Smooth muscle cell (in vitro differentiated cells): ENCODE measurements at regions not wholly inside any gene's neighbourhood (a gene's known extent, or its start where the extent isn't known, plus 50 kb on each side); places are given as distances from the start of the nearest gene placed in this dataset.

Experiments
- DNase-seq: peaks from one replicate; lab custom pipeline; 2025; ENCODE audit not compliant: unreplicated experiment; lab: John Stamatoyannopoulos, UW
- H2AFZ ChIP-seq: fragments of 200-600 bp; sonication (generic); 2 replicates; pipeline ENCODE4 v1.6.0; 2016; ENCODE audit warnings: antibody characterized with exemption, low read depth, mild to moderate bottlenecking
- H3F3A ChIP-seq: fragments of 200-600 bp; sonication (generic); 2 replicates; pipeline ENCODE4 v1.6.0; 2017; ENCODE audit warnings: antibody characterized with exemption, low read depth
- H3K27ac ChIP-seq: fragments of 200-600 bp; sonication (generic); 2 replicates; pipeline ENCODE4 v1.5.1; 2016; ENCODE audit warnings: low read depth, mild to moderate bottlenecking
- H3K27me3 ChIP-seq: fragments of 200-600 bp; sonication (generic); 2 replicates; pipeline ENCODE4 v1.6.1; 2016; ENCODE audit warnings: low read depth, mild to moderate bottlenecking
- H3K36me3 ChIP-seq: fragments of 200-600 bp; sonication (generic); 2 replicates; pipeline ENCODE4 v1.5.1; 2016; ENCODE audit warnings: low read depth
- H3K4me1 ChIP-seq: fragments of 200-600 bp; sonication (generic); 2 replicates; pipeline ENCODE4 v1.5.1; 2016; ENCODE audit warnings: low read depth
- H3K4me2 ChIP-seq: fragments of 200-600 bp; sonication (generic); 2 replicates; pipeline ENCODE4 v1.6.0; 2016; ENCODE audit warnings: mild to moderate bottlenecking
- H3K4me3 ChIP-seq: fragments of 200-600 bp; sonication (generic); 2 replicates; pipeline ENCODE4 v1.5.1; 2016; ENCODE audit warnings: mild to moderate bottlenecking
- H3K79me2 ChIP-seq: fragments of 200-600 bp; sonication (generic); 2 replicates; pipeline ENCODE4 v1.6.0; 2016; ENCODE audit warnings: low read depth, mild to moderate bottlenecking
- H3K9ac ChIP-seq: fragments of 200-600 bp; sonication (generic); 2 replicates; pipeline ENCODE4 v1.6.0; 2016; ENCODE audit warnings: low read depth
- H3K9me3 ChIP-seq: fragments of 200-600 bp; sonication (generic); replicated peaks from 2 replicates; pipeline ENCODE4 v1.5.1; 2016; ENCODE audit warnings: low read depth
- H4K20me1 ChIP-seq: fragments of 200-600 bp; sonication (generic); 2 replicates; pipeline ENCODE4 v1.6.0; 2016; ENCODE audit warnings: low read depth
- WGBS: methylation state at CpG from one replicate; pipeline ENCODE4 v1.1.7; 2016; ENCODE audit warnings: low lambda C conversion rate; 5-methylcytosine and 5-hydroxymethylcytosine counted together
- TF ChIP-seq, protein P1 (sequence below): fragments of 200-600 bp; sonication (generic); IDR thresholded peaks from 2 replicates; pipeline ENCODE4 v1.5.1; 2017; ENCODE audit warnings: borderline replicate concordance, mild to moderate bottlenecking, antibody characterized with exemption; ENCODE audit not compliant: insufficient read depth, poor library complexity, severe bottlenecking

DNA sequence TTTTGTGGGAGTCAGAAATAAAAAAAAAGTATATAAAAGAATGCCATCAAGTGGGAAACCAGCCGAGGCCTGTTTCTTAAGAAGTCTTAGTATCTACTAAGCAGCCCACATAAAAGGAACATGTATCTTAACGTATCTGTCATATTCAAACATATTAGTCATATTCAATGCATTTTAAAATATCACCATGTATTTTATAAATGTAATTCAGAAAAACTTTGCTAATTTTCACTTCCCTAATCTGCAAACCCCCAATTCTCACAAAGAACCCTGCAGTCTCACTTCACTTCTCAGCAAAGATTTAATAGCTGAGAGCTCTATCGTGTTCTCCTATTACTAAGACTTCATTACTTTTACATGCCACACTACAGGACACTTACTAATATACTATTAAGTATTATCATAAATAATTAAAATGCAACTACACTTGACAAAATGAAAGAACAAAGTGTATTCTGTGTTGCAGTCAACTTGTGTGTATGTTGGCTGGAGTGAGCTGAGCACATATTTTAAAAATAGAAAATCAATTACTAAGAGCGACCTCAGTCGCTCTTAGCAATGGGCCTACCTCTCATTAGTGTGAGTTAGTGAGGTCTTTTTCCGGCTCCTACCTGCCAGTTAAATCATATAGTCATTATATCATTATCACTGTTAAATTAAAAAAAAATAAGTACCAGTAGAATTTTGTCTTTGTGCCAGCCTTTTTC, 484.3 kb downstream of the LMO4 start:
- TF ChIP-seq, protein P1, sequence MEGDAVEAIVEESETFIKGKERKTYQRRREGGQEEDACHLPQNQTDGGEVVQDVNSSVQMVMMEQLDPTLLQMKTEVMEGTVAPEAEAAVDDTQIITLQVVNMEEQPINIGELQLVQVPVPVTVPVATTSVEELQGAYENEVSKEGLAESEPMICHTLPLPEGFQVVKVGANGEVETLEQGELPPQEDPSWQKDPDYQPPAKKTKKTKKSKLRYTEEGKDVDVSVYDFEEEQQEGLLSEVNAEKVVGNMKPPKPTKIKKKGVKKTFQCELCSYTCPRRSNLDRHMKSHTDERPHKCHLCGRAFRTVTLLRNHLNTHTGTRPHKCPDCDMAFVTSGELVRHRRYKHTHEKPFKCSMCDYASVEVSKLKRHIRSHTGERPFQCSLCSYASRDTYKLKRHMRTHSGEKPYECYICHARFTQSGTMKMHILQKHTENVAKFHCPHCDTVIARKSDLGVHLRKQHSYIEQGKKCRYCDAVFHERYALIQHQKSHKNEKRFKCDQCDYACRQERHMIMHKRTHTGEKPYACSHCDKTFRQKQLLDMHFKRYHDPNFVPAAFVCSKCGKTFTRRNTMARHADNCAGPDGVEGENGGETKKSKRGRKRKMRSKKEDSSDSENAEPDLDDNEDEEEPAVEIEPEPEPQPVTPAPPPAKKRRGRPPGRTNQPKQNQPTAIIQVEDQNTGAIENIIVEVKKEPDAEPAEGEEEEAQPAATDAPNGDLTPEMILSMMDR: no peak
- no peaks in the 10 kb centered on the region for H3K9me3 ChIP-seq
- H3K27me3 ChIP-seq: no peaks in the 10 kb centered on the region
- H3K79me2 ChIP-seq: no peaks in the 10 kb centered on the region
- H3K4me3 ChIP-seq: no peak overlapping the region
- H3F3A ChIP-seq: no peaks in the 10 kb centered on the region
- peaks cover 11% of the 10 kb centered on the region for H3K4me1 ChIP-seq
- no peak overlapping the region for H3K9ac ChIP-seq
- H4K20me1 ChIP-seq: no peaks in the 10 kb centered on the region
- no peak overlapping the region for H3K4me2 ChIP-seq
- H2AFZ ChIP-seq: no peak overlapping the region
- no peak overlapping the region for H3K27ac ChIP-seq
- WGBS: 82% methylated on average over 6 of the region's 6 CpGs
- H3K36me3 ChIP-seq: no peaks in the 10 kb centered on the region
- no peak for DNase-seq

DNA sequence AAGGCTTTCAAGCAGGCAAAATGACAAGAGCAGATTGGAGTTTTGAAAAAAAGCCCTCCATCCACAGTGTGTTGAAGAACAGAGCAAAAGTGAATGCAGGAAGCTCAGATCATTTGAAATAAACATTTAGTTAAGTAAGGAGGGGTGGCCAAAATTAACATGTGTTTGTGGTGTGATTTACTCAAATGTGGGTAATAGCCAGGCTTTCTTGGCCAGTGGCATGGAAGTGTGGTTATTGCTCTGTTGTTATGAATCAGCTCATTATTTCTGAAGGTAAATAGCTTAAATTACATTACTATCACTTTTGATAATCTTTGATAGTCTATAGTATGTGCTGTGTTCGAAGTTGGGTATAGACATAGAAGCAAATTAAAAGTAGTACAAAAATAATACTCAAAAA, 485.9 kb downstream of the LMO4 start:
- no peaks in the 10 kb centered on the region for H3K79me2 ChIP-seq

DNA sequence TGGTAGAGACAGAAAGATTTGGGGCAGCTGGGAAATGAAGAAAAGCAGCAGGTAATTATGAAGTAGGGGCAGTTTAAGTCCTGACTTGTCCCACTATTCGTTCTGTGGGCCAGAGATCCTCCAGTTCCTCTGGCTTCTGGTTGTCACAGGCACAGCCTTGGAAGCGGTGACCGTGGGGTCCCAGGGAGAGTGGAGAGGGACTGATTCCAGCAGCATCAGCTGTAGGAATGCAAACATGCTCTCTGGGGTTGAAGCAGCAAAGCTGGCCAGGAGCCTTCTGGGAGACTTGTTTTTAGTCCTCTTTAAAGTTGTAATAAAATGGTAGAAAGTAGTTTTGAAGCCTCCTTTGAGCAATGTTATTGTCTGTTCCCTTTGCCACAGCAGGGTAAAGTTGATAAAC, 488.0 kb downstream of the LMO4 start:
- Histone ChIP-seq H3K27me3 (no peaks in the 10 kb centered on the region), H3K79me2 (no peaks in the 10 kb centered on the region), H3F3A (no peaks in the 10 kb centered on the region), H3K36me3 (no peaks in the 10 kb centered on the region), H2AFZ (peak overlapping the region; percentile 34), H3K4me1 (peaks cover 22% of the 10 kb centered on the region), H3K9ac (no peak overlapping the region), H3K27ac (peak overlapping the region; percentile 75), H3K4me3 (no peak overlapping the region), H4K20me1 (no peaks in the 10 kb centered on the region), H3K9me3 (no peaks in the 10 kb centered on the region), H3K4me2 (peak overlapping the region; percentile 44)
- WGBS: 18% methylated on average over 3 of the region's 3 CpGs
- DNase-seq: no peak
- TF ChIP-seq, protein P1: no peak

More for the DNA sequence above, 485.9 kb downstream of the LMO4 start:
- Histone ChIP-seq H3K4me1 (peaks cover 11% of the 10 kb centered on the region), H3K4me3 (no peak overlapping the region), H4K20me1 (no peaks in the 10 kb centered on the region), H3F3A (no peaks in the 10 kb centered on the region), H3K9me3 (no peaks in the 10 kb centered on the region), H2AFZ (no peak overlapping the region), H3K9ac (no peak overlapping the region), H3K4me2 (no peak overlapping the region), H3K27ac (no peak overlapping the region), H3K36me3 (no peaks in the 10 kb centered on the region), H3K27me3 (no peaks in the 10 kb centered on the region)
- 97% methylated on average over 1 of the region's 1 CpG for WGBS
- TF ChIP-seq, protein P1: no peak
- no peak for DNase-seq
